Suprapubic skin (tissue), 4 donors: ENCODE measurements at regions not wholly inside any gene's neighbourhood (a gene's known extent, or its start where the extent isn't known, plus 50 kb on each side); places are given as distances from the start of the nearest gene placed in this dataset.

Source experiments
- CTCF ChIP-seq, 2 donors: fragments of 200-600 bp in 1 of 2; fragments of 450-650 bp in 1 of 2; sonication (generic) in 1 of 2; IDR thresholded peaks; one replicate each; pipeline ENCODE4 v1.5.1; 2016 to 2019; ENCODE audit warnings: antibody characterized with exemption in 2 of 2, mild to moderate bottlenecking in 1 of 2, moderate library complexity in 1 of 2
- EP300 ChIP-seq: sonication (generic); formaldehyde crosslinking; IDR thresholded peaks from one replicate; pipeline ENCODE4 v1.6.1; 2017; ENCODE audit warnings: antibody characterized with exemption
- POLR2A ChIP-seq, 2 donors: fragments of 450-650 bp; IDR thresholded peaks; one replicate each; pipeline ENCODE4 v1.6.1; 2017; ENCODE audit warnings: antibody characterized with exemption in 2 of 2, mild to moderate bottlenecking in 2 of 2, moderate library complexity in 2 of 2
- POLR2AphosphoS5 ChIP-seq, 3 donors: sonication (generic); formaldehyde crosslinking; IDR thresholded peaks; one replicate each; pipeline ENCODE4 v1.6.1; 2017; ENCODE audit warnings: antibody characterized with exemption in 3 of 3

GRCh38 chr12:127655691-127656090 lies 611.3 kb upstream of the TMEM132C start:
- TF ChIP-seq POLR2AphosphoS5 (IDR thresholded peaks at IDR 0.05) (no peak), POLR2A (IDR thresholded peaks at IDR 0.05) (no peak), CTCF (IDR thresholded peaks at IDR 0.05) (no peak), EP300 (no peak)
